GM19351 (cell line): ENCODE measurements at regions not wholly inside any gene's neighbourhood (a gene's known extent, or its start where the extent isn't known, plus 50 kb on each side); places are given as distances from the start of the nearest gene placed in this dataset.
"Not testable (repeated sequence)": the region's sequence is repeated elsewhere in the genome, so short reads cannot be mapped to it uniquely, and the experiment has no call there.

Experiments used
- ATAC-seq: cut with Tn5 transposase; IDR thresholded peaks from one replicate; pipeline ENCODE4 v1.9.1; 2021; ENCODE audit warnings: mild to moderate bottlenecking, moderate library complexity; ENCODE audit not compliant: unreplicated experiment

- ATAC-seq = no peak
Measured at GRCh38 chr4:19187691-19188090, 1064.0 kb upstream of the SLIT2 start.

DNA sequence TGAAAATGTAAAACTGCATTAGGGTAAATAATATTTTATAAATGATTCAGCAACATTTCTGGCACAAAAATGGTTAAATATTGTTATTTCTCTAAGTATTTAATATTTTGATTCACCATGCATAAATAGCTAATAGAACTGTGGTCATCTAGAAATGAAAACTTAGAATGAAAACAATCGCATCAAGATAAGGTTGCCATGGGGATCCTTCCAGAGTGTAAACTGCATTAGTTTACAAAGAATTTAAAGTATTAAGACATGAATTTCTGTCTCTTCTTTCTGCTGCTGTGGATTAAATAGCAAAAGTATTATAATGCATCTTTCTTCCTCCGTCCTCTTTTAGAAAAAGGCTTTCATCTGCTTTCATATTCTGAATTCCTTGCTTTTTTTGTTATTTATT is 1064.6 kb upstream of the SLIT2 start:
- no peak for ATAC-seq

DNA sequence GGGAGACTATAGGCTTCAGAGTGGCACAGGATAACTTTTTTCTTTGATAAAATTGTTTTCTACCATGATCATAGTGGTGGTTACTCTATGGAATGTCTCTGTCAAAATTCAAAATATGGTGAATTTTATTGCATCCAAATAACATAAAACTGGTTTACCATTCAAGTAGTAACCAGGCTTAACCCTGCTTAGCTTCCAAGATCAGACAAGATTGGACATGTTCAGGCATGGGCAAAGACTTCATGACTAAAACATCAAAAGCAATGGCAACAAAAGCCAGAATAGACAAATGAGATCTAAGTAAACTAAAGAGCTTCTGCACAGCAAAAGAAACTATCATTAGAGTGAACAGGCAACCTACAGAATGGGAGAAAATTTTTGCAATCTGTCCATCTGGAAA is 1070.1 kb upstream of the SLIT2 start:
- ATAC-seq = not testable (repeated sequence)

- no peak for ATAC-seq
Measured at GRCh38 chr4:19178835-19179234, 1072.9 kb upstream of the SLIT2 start.

DNA sequence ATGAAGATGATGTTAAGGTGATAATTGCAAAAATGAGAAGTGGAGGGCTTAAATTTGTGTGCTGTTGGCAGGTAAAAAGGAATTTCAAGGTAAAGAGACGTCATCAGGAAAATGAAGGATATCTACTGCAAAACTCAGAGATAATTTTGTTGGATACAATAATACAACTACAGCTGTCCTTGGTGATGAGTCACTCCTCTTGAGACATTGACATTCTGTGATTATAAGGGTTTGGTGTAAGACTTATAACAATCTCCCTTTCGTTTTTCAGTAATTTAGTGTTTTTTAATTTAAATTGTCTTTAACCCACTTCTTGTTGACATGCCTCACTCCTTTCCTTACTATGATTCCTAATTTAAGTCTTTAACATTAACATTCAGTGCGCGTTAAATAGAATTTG is 1074.1 kb upstream of the SLIT2 start:
- ATAC-seq = no peak

GRCh38 chr4:19171832-19172231 is 1079.9 kb upstream of the SLIT2 start:
- ATAC-seq = no peak

DNA sequence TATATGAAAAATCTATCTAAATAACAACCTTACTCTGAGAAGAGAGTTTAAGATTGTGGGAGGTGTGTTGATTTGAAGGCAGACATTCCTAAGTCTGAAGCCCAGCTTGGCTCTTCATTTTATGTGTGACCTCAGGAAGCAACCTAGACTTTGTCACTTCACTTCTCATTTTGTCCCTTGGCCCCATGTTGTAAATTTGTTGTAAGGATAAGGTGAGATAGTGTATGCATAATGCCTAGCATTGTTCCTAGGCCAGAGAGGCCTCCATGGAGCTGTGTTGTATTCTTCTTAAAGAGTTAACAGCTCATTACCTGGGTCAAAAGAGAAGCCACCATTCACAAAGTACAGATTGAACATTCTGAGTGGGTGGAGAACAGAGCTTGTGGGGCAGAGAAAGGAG is 1084.4 kb upstream of the SLIT2 start:
- no peak for ATAC-seq

DNA sequence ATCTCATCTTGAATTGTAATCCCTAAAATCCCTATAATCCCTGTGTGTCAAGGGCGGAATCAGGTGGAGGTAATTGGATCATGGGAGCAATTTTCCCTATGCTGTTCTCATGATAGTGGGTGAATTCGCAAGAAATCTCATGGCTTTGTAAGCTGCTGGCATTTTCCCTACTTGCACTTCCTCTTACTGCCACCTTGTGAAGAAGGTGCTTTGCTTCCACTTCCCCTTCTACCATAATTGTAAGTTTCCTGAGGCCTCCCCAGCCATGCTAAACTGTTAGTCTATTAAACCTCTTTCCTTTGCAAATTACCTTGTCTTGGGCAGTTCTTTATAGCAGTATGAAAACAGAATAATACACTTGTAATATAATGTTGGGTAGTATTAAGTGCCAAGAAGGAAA is 1087.4 kb upstream of the SLIT2 start:
- no peak for ATAC-seq

DNA sequence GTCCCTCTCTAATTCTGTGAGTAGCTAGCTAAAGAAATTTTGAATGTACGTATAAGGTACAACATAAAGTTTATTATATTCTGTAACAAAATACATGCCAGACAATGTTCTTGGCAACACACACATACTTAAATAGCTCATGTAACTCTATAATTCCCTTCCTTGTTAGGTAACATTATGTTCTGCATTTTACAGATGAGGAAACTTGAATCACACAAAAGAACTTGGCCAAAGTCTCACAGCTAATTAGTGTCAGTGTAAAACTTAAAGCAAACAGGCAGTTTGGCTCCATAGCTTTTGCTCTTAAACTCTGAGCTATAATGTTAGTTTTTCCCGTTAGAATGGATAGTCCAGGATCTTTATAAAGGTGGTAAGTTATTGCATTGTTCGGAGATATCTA is 1091.8 kb upstream of the SLIT2 start:
- ATAC-seq = no peak

- ATAC-seq = no peak
Measured at GRCh38 chr4:19158107-19158809, 1093.4 kb upstream of the SLIT2 start.

- no peak for ATAC-seq
Measured at GRCh38 chr4:19156786-19157185, 1094.9 kb upstream of the SLIT2 start.

GRCh38 chr4:19155568-19155967 is 1096.1 kb upstream of the SLIT2 start:
- no peak for ATAC-seq

DNA sequence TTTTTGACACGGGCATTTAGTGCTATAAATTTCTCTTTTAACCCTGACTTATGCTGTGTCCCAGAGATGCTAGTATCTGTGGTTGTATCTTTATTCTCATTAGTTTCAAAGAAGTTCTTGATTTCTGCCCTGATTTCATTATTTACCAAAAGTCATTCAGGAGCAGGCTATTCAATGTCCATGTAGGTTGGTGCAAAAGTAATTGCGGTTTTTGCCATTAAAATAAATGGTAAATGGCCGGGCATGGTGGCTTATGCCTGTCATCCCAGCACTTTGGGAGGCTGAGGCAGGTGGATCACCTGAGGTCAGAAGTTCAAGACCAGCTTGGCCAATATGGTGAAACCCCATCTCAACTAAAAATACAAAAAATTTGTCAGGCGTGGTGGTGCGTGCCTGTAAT is 1097.4 kb upstream of the SLIT2 start:
- ATAC-seq = not testable (repeated sequence)

GRCh38 chr4:19152264-19152663 is 1099.4 kb upstream of the SLIT2 start:
- peak; percentile 50 for ATAC-seq

DNA sequence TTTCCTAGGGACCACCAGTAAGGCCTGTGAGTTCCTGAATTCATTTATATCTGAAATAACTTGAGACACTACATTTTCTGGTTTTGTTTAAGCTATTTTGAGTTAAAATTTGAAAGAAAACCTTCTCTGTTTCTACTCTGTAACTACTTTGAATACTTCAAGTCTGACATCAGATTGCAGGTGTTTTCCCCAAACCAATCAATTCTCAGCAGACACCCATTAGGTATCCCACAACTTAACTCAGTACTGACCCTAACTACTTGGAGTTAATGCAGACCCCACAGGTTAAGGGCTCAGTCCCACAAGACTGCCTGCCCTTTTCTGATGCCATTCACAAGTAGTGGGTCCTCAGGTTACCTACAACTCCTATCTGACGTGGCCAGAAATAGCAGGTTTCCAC is 1100.0 kb upstream of the SLIT2 start:
- ATAC-seq = no peak

GRCh38 chr4:19146038-19146437 is 1105.7 kb upstream of the SLIT2 start:
- ATAC-seq = no peak

DNA sequence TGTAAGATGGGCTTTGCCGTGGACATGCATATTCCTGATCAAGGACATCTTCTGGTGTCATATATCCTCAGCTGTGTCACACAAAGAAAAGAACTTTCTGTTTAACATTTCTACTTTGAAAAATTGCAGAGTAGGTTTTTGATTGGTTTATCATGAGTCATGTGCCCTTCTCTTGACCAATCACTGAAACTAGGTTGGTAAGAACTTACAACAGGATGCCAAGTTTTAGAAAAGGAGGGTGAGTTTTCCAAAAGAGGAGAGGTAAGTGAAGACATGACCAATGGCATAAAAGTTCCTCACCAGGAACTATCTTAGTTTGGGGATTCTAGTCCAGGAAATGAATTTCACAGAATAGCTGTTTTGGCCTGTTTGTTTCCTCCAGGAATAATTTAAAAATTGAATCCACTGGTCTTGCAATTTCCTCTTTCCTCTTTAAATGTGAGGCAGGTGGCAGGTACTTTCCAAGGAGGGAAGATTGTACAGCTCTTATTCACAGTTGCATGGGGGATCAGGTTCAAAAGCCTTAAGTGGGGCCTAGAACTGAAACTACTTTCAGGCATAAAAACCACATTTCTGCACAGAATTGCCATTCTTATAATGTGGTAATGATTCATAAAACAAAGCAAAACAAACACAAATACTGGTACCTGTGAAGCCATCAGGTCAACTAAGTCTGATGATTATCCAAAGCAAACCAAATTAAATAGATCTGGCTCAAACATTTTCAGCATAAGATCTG is 1114.5 kb upstream of the LCORL start:
- no peak for ATAC-seq

DNA sequence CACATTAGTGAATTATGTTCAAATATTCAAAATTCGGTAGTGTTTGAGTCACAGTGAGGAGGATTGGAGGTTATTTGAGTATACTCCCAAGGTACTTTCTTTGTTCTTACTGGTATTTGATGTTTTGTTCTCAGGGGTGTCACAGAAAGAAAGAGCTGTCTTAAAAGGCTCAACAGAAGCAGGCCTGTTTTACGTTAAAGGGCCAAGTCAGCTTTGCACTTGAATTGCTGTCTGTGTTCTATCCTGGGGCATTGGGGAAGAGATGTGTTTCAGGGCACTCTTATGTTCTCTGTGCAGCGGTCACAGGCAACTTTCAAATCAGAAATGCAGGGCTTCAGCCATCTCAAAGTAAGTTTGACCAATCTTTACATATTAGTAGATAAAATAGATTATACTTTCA is 1113.1 kb upstream of the LCORL start:
- no peak for ATAC-seq

- no peak for ATAC-seq
Measured at GRCh38 chr4:19133315-19133714, 1111.8 kb upstream of the LCORL start.

DNA sequence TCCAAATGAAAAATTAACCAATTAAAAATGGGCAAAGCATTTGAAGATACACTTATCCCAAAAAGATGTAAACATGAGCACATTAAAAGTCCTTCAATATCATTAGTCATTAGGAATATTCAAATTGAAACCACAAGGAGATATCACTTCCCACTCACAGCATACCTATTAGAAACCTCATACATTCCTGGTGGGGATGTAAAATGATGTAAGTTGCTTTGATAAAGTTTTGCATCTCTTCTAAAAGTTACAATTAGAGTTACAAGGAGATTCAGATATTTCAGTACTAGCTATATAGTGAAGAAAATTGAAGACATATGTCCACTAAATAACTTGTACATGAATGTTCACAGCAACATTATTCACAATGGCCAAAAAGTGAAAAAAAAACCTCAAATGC is 1109.3 kb upstream of the LCORL start:
- no peak for ATAC-seq

DNA sequence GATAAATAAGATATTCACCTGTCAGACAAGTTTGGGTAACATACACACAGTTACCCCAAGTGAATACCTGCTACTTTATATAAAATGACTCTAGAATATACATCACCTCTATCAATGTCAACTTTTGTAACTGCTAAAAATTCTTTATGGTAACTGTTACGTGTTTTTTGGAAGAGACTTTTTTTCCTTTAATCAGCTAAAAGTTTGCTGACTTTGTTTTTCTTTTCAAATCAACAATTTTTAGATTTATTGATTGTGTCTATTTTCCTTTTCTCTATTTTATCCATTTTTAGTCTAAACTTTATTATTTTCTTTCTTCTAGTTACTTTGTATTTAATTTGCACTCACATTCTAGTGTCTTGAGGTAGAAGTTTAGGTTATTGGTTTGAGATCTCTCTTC is 1106.6 kb upstream of the LCORL start:
- ATAC-seq = no peak

DNA sequence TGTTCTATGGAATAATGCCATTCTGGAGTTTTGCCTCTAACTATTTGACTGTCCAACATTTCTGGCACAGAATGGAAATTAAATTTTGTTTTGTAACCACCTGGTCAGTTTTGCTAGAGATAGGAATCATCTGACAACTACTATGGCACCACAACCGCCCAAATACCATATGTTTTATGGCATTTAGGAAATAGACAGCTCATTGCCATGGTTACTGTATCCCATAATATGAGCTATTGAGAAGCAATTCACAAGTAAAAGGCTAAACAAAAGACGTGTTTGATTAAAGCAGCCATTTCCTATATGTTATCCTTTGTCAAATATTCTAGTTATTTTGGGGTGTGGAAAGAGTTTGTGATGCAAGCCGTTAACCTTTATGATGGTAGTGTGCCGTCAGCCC is 1105.3 kb upstream of the LCORL start:
- ATAC-seq = no peak

DNA sequence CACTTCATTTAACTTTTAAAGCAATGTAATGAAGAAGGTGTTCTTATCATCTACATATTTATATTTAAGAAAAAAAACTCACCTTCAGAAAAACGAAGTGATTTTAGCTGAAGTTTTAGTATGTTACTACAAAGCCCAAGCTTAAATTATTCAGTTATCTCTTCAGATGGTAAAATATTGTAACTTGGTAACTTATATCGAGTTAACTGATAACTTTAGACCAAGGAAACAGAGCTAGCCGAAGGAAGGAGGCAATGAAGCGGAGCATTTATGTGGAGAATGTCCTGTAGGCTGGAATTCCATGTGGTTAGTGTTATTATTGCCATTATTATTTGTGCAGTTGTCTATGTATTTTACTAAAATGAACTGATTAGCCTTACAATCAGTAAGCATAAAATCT is 1102.1 kb upstream of the LCORL start:
- no peak for ATAC-seq
